GM19468 (cell line): ENCODE measurements at regions not wholly inside any gene's neighbourhood (a gene's known extent, or its start where the extent isn't known, plus 50 kb on each side); places are given as distances from the start of the nearest gene placed in this dataset.

Experiments used
- ATAC-seq: cut with Tn5 transposase; IDR thresholded peaks from one replicate; pipeline ENCODE4 v1.9.1; 2021; ENCODE audit warnings: mild to moderate bottlenecking, moderate library complexity, moderate number of reproducible peaks; ENCODE audit not compliant: unreplicated experiment; ENCODE audit errors: extremely low read depth

DNA sequence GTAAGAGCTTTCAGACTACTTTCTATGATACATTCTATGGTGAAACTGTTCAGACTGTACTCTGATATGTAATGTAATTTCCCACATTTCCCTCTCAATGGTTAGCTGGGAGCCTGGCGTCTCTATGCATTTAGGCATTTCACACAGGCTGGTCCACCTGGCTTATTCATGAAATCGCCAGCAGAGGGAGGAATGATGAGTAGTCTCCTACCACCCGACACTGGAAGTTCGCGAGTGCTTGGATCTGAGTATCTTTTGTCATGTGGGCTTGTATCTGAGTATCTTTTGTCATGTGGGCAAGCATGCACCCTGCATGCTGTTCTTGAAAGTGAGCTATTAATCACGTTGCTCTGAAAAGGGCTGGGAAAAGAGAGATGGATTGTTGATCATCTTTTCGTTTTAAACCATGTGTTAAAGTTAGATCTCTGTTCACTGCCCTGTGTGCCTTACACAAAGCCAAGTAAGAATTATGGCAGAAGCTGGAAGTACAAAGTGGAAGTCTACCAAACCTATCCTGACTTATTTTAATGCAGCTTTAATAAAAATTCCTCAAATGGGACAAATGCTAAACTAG, 235.0 kb downstream of the ATP23 start:
- ATAC-seq, result no peak

DNA sequence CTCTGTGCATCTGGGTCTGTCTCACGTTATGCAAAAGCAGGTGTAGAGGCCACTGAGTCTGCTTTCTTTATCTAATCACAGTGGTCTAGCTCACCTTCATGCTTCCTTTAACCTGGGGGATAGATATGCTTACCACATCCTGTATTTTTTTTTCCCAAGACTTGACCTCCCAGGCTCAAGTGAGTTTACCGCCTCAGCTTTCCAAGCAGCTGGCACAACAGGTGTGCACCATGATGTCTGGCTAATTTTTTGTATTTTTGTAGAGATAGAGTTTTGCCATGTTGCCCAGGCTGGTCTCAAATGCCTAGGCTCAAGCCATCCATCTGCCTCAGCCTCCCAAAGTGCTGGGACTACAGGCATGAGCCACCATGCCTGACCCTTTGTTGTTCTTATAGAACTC, 236.0 kb downstream of the ATP23 start:
- no peak for ATAC-seq

DNA sequence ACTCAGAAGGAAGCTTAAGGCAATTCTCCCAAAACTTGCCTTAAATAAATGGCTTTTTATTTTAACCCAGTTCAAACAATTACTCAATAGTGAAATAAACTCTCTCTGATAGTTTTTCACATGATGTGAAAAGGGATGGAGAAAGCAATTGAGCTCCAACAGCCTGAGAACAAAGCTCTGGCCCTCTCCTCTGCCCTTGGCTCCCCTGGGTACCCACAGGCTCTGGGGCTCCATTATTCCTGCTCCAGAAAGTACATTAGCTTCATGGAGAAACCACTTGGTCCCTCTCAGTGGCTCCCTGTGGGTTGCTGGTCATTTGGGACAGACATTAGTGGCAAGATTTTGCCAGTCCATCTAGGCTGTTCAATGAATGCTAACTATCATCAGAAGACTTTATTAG, 242.8 kb downstream of the ATP23 start:
- no peak for ATAC-seq

DNA sequence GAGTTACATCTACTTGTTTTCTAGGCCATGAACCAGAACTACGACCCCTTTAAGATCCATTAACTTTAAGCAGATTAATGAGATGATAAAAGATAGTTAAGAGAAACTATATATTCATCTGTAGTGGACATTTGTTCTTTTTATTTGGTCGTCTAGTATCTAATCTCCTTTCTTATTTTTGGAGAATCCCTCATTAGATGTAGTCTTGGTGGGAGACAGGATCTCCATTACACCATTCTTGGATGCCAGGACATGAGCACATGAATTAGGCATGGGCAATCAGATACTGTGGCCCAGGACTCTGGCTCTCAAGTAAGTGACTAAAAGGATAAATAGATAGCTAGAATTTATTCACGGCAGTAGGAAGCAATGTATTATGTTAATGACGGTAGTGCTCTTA, 245.0 kb downstream of the ATP23 start:
- no peak for ATAC-seq

DNA sequence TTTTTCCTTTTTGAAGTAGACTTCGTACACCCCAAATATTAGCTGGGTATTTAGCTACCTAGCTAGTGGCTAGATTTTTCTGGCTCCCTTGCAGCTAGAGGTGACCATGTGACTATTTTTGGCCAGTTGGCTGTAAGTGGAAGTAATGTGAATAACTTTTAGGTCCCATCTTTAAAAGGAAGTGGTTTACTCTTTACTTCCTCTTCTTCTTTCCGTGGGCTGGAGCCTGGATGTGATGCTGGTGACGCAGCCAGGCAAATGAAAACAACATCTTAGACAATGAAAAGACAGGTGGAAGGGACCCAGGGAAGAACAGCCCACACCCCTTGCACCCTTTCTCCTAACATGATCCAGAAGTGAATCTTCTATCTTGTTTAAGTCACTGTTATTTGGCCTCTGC, 245.5 kb downstream of the ATP23 start:
- ATAC-seq, result no peak

DNA sequence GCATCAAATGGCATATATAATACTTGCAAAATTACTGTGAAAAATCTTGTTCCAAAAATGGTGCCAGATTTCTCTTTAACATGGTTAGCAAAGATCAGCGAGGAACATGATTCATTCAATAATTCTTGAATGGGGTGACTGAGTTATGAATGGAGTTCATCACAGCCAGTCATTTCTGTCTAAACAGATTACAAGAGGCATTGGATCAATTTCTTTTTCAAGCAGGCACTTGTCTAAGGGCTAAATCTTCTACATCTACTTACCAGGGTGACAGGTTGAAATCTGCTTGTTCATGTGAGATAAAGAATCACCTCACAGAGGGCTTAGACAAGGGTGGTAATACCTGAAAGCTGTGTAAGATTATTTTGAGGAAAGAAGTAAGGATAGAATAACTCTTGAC, 247.7 kb downstream of the ATP23 start:
- no peak for ATAC-seq

DNA sequence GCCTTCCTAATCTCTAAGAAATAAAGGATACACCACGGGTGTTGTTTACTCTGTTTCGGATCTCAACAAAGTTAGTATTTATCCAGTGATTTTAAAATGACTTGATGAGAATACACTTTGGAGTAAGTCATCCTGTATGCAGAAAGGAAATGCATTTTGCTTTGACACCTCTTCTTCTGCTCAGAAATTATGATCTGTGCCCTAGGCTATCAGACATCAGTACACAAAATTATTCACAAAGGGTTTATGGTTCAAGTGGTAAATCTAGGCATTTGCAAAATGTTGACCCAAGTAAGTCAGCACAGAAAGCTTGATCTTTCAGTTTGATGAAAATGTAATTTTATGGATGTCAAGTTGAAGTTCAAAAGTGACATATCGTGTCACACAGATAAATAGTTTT, 248.5 kb downstream of the ATP23 start:
- no peak for ATAC-seq

DNA sequence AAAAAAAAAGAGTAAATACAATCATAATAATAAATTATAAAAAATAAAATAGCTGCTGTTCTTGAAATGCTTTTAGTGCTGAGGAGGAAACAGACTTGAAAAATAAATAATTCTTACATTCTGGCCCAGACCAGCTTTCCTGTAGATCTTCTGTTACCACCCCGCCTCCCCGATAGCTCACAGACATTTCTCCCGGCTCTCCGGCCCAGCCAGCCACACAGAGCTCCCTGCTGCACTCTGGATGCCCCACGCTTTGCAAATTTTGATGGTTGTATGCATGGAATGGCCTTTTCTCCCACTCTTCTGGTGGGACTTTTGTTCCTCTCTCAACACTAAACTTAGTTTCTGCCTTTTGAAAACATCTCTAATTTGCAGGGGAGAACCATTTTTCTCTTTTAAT, 249.3 kb downstream of the ATP23 start:
- no peak for ATAC-seq

DNA sequence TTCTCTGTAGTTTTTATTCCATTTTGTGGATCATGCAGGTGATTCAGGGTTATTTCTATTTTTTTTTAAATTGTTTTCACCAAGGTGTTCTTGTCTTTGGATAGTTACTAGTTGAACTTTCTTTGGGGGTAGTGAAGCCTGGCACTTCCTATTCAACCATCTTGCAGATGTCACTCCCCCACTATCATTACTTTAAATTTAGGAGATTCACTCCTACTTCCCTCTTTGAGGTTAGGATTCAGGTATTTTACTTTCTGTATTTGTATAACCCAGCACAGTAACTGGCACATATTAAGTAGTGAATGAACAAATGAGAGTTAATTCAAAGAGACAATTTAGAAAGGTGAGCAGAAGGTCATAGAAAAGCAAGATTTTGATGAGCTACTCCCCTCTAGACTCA, 255.6 kb downstream of the ATP23 start:
- ATAC-seq, result no peak

DNA sequence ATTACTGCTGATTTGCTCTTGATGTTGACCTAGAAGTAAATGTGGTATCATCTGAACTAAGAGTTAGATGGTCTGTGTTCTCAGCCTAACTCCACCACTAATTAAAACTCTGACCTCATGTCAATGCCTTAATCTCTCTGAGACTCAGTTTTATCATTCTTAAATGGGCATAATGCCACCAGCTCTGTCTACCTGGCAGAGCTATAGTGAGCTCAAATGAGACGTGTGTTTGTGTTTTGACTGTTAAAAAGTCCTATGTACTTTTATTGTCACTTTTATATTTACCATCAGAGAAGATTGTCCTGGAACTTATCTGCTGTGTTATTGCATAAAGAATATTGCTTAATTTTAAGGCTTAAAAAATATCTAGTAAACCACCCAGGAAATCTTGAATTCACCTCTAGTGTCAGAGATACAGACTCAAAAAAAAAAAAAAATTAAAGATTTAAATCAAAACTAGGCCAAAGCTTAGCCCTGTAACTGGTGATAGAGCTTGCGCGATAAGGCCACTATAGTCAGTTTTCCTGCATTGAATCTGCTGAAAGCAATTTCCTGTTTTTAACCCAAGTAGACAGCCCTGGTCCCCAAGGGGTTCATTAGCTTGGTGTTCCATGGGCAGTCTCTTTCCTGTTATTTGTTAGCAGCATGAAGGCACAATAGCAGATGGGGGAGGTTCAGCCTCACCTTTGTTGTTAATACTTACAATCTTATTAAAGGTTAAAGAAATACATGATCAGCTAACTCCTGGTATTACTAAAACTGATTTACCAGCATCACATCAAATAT, 261.8 kb downstream of the ATP23 start:
- no peak for ATAC-seq

DNA sequence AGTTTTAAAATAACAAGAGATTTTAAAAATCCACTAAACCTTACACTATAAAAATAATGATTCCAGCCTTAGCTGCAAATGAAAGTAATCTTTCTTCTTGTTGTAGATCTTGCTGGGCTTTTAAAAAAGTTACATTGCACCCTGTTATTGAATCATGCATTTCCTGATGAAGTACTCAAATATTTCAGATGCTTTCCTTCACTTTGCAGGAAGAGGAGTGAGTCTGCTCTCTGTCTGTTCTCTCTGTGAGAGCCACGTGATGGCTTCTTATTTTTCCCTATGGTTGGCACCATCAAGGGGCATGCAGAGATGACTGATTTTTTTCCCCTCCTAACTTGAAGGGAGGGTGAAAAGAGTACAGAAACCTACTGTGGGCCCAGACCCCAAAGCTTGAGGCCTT, 262.7 kb downstream of the ATP23 start:
- no peak for ATAC-seq

DNA sequence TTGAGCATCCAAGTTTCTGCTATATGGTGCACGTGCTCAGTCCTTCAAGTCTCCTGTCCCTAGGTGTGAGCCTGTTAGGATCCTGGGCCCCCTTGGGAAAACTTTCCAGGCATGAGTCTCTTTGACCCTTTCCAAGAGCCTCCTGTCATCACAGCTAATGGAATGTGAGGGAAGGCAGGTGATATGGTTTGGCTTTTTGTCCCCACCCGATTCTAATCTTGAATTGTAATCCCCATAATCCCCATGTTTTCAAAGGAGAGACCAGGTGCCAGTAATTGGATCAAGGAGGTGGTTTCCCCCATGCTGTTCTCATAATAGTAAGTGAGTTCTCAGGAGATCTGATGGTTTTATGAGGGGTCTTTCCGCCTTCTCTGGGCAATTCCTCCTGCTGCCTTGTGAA, 265.5 kb downstream of the ATP23 start:
- ATAC-seq, result no peak

DNA sequence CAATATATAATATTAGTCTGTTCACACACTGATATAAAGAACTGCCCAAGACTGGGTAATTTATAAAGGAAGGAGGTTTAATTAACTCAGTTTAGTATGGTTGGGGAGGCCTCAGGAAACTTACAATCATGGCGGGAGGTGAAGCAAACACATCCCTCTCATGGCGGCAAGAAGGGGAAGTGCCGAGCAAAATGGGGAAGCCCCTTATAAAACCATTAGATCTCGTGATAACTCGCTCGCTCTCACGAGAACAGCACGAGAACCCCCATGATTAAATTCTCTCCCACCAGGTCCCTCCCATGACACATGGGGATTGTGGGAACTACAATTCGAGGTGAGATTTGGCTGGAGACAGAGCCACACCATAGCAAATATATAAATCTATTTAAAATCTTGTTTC, 269.8 kb downstream of the ATP23 start:
- ATAC-seq, result no peak

DNA sequence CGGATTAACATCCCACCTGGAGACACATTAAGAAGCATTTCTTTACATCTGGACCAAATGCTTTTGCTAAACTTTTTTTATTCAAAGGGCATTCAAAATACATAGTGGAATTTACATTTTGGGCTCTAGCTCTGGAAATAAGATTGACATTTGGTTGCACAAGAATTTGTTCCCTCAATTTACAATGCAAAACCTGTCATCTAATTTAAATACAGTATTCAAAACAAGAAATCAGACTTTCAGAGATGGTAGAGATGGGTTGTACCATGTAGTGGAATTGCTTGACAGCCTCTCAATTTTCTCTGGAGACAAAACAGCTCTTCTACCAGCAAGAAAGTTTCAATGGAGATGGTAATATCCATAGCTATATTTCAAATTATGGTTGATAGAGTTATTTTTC, 275.8 kb downstream of the ATP23 start:
- ATAC-seq, result no peak

DNA sequence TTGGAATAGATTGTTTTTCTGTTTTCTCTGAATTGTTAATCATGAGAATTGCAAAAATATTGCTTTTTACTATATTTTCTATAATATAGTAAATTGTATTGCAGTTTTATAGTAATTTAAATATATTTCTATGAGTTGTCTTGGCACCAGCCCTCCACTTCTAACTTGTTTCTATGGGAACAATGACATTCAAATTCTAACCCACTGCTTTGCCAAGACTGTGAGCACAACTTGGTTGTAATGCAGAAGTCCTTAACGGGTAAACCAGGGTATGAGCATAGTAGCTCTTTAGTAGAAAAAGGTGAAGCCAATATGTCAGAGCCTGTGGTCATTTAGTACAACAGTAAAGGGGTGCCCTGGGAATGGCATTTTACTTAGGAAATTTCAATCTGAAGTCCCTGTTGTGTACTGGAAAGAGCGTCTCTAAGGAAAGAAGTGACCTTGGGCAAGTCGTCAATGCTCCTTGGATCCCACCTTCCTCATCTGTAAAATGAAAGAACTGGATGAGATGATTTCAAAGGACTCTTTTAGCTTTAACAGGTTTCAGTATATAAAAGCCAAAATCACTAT, 283.3 kb downstream of the ATP23 start:
- ATAC-seq, result no peak

DNA sequence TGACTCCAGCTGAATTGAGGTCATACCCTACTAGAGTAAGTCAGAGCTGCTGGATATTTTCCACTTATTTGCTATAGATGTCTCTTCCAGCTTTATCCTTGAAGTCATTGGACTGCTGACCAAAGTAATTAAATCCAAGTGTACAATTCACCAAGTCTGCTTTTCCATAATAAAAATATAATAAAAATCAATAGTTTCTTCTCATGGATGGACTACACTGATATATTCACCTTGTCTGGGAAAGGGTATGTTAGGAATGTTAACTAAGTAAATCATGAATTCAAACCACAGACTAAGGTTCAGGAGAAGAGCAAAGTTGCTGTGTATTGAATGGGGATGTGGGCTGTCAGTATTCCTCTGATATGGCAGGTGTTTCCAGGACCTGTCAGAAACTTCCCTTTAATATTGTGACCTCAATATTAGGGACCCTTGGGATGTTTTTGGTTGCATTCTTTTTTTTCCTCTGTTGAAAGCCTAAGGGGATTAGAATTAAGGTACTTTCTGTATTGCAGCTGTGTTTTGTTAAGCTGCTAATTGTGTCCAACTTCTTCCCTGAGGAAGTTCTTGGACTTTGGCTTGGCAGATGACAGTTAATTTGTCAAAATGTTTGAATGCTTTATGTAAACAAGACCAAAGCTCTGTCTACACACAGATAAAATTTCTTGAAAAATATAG, 284.0 kb downstream of the ATP23 start:
- ATAC-seq, result no peak

DNA sequence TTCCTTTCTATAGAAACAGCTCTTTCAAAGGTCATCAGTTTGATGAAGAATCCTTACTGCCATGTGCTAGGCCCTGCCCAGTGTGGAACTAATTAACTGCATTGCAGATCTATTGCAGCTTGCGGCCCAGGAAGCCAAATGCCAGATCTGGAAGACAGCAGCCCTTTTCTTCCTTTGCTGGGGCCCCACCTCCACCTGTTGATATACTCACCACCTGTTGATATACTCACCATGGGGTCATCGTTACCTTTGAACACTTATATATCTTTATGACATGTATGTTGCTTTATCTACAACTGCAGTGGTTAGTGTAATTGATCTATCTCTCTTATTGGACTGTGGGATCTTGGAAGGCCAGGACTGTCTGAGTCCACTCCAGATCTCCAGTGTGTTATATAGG, 292.5 kb downstream of the ATP23 start:
- ATAC-seq, result no peak

DNA sequence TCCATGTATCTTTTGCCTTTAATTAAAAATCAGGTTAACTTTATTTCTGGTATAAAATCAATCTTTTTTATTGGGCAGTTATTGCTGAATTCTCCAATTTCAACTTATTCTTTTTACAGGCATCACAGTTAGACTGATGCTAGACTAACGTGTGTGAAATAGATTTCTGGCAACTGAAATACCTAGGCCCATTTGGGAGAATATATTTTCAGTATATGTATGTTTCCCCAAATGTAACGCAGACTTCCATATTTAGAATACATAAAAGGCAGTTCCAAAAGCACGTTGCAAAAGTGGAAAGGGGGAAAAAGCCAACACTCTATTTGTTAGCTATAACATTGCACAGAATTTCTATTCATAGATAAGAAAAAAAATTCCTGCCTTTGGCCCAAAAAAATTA, 297.0 kb downstream of the ATP23 start:
- ATAC-seq, result no peak

DNA sequence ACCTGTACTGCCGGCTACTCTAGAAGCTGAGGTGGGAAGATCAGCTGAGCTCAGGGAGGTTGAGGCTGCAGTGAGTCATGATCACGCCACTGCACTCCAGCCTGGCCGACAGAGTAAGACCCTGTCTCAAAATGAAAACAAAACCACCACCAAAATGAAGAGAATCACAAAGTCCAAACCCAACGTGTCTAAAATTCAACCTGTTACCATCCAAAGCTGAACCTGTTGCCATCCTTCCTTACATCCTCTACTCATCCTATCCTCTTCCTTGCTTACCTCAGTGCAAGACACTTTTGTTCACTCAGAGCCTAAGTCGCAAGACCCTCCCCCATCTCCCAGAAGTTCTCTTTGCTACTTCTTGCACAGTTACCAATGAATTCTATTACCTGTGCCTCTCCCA, 299.7 kb downstream of the ATP23 start:
- ATAC-seq, result no peak

DNA sequence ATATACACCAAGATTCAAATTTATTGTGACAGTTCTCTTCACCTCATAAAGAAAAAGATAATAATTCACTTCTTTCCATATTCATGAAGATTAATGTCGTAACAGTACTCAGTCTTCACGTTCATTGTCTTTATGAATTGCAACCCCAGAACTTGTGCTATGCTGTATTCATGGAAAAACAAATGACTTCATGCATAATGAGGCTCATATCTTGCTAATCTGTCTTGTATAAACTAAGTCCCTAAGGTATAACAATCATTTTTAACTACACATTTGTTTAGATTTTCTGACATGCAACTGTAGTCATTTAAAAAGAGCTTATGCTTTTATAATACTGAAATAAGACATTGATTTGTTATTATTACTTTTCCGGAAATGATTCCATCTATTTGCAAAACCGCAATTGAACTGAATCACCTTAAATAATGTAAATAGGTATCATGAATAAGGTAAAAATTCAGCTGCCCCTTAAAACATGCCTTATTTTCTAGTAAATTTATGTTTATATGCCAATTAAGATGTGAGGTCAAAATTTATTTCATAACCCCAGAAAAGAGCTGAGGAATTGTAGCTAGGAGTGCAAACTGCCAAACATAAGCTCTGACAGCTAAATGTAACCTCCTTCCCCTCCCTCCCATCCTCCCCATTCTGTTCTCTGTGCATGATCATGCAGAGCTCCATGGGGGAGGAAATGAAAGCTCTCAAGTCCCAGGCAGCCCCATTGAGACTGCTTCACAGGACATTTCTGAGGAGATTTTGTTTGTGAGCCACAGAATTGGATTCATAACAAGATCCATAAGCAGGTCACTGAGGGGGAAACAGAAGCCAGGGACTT, 301.6 kb downstream of the ATP23 start:
- ATAC-seq, result no peak

DNA sequence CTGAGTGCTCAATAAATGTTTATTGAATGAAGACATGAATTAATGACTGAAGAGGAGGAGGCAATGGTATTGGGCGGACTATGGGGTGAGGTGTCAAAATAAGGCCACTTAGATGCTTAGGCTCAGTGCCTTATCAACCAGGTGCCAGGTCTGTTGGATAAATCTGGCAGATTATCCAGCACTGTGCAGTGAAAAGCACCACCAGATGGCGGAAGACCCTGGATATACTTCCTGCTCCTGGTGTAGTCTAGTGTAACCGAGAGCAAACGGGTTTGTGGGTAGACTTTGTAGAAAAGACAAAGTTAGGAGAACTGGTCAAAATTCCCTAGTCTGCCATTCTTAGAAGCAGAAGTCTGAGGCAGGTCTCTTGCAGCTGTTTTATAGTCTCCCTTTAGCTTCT, 306.3 kb downstream of the ATP23 start:
- ATAC-seq, result no peak
